ENCODE measurements at regions not wholly inside any gene's neighbourhood (a gene's known extent, or its start where the extent isn't known, plus 50 kb on each side); places are given as distances from the start of the nearest gene placed in this dataset.

- no peak overlapping the region for H3K23ac ChIP-seq (ENCODE audit: insufficient read length)
- H3K9ac ChIP-seq (replicated peaks in 1 of 4; ENCODE audit: extremely low read depth in 1 of 4, low read depth in 3 of 4, low read length in 3 of 4) = no peak overlapping the region
- no peaks in the 10 kb centered on the region for H4K20me1 ChIP-seq (replicated peaks in 1 of 2; ENCODE audit: control insufficient read depth in 1 of 2, insufficient read depth in 2 of 2, low read length in 2 of 2)
- H3K79me2 ChIP-seq (ENCODE audit: control insufficient read depth in 1 of 2, insufficient read depth in 2 of 2, low read length in 2 of 2) = no peaks in the 10 kb centered on the region
- no peak for DNase-seq (ENCODE audit: low read depth in 1 of 2, low spot score in 2 of 2)
- WGBS, 2 experiments (ENCODE audit: extremely low coverage in 1 of 2, insufficient coverage in 1 of 2, insufficient read length in 1 of 2, insufficient replicate concordance in 2 of 2, low coverage in 1 of 2, low lambda C conversion rate in 2 of 2, missing lambda C conversion rate in 1 of 2) = 89% methylated on average over 4 of the region's 4 CpGs; no CpG with 5 or more reads in 1 of the 2 experiments
- H3K4me2 ChIP-seq (ENCODE audit: insufficient read depth in 1 of 2, low read depth in 2 of 2, low read length in 2 of 2) = no peak overlapping the region
- no peaks in the 10 kb centered on the region for H3K79me1 ChIP-seq (ENCODE audit: low read depth, low read length)
- H4K8ac ChIP-seq (ENCODE audit: extremely low read depth, insufficient read depth, low read length) = no peak overlapping the region
- no peaks in the 10 kb centered on the region for H3K27me3 ChIP-seq (replicated peaks in 1 of 4; ENCODE audit: control insufficient read depth in 3 of 4, extremely low read depth in 1 of 4, insufficient read depth in 3 of 4, low read length in 3 of 4)
- CTCF ChIA-PET (ENCODE audit: partially characterized antibody) = interaction anchor here (0.8 to 1.6 kb wide), 4 partner anchors 9 to 329 kb away, joined by 3 to 5 read pairs (median 4); no protein-coding TSS in a partner anchor
- H2AK5ac ChIP-seq (ENCODE audit: low read depth, low read length) = no peak overlapping the region
- no peak overlapping the region for H4K5ac ChIP-seq (ENCODE audit: insufficient read length, low read depth, low read length)
- no peak overlapping the region for H2AFZ ChIP-seq (ENCODE audit: low read length)
- H3K4me3 ChIP-seq (ENCODE audit: extremely low read depth in 1 of 4, insufficient read depth in 2 of 4, low read depth in 3 of 4, low read length in 4 of 4) = no peak overlapping the region
- no peak overlapping the region for H3K4ac ChIP-seq (replicated peaks; ENCODE audit: insufficient read length, low read depth, low read length)
- POLR2A ChIA-PET (ENCODE audit: partially characterized antibody) = no interaction called here
- no peak for FAIRE-seq
- no peak overlapping the region for H2BK120ac ChIP-seq (replicated peaks; ENCODE audit: low read depth, low read length)
- H3K23me2 ChIP-seq (ENCODE audit: low read depth, low read length) = no peaks in the 10 kb centered on the region
- no peak overlapping the region for H2BK20ac ChIP-seq (ENCODE audit: low read length)
- H3K9me3 ChIP-seq (ENCODE audit: insufficient read depth in 2 of 2, low read depth in 1 of 2, low read length in 1 of 2) = no peaks in the 10 kb centered on the region
- H3K18ac ChIP-seq (ENCODE audit: extremely low read depth, low read length) = no peak overlapping the region
- no peak overlapping the region for H2BK15ac ChIP-seq (ENCODE audit: low read length)
- no peak overlapping the region for H2BK12ac ChIP-seq (ENCODE audit: low read depth, low read length)
- no peak overlapping the region for H3K27ac ChIP-seq (ENCODE audit: low read depth, low read length)
- no peak overlapping the region for H4K91ac ChIP-seq (replicated peaks; ENCODE audit: insufficient read length, low read length)
- no peaks in the 10 kb centered on the region for H3K36me3 ChIP-seq (ENCODE audit: control insufficient read depth in 2 of 4, insufficient read depth in 4 of 4, low read length in 3 of 4)
- H3K4me1 ChIP-seq (replicated peaks in 1 of 4; ENCODE audit: control insufficient read depth in 3 of 4, insufficient read depth in 4 of 4, low read length in 3 of 4) = peaks cover 0 to 14% (median 4%) of the 10 kb centered on the region in 4 experiments; a peak in 5 of 7 replicates
- no peak overlapping the region for H3K56ac ChIP-seq (replicated peaks; ENCODE audit: insufficient read length, low read depth, low read length)
- H3K14ac ChIP-seq (ENCODE audit: insufficient read length) = no peak overlapping the region
- H2BK5ac ChIP-seq (ENCODE audit: low read depth, low read length) = no peak overlapping the region
- TF ChIP-seq RBBP5 (IDR thresholded peaks at IDR 0.05; ENCODE audit: borderline replicate concordance, low read depth, low read length) (no peak), SRF (IDR thresholded peaks at IDR 0.05; ENCODE audit: low read depth, low read length) (no peak), SUZ12 (IDR thresholded peaks at IDR 0.05; ENCODE audit: low read length) (no peak), RXRA (IDR thresholded peaks at IDR 0.05; ENCODE audit: insufficient read depth, low read depth, low read length) (no peak), SP2 (IDR thresholded peaks at IDR 0.05; ENCODE audit: low read length) (no peak), ATF2 (IDR thresholded peaks at IDR 0.05; ENCODE audit: low read length) (no peak), TAF1 (IDR thresholded peaks at IDR 0.05; ENCODE audit: low read depth, low read length) (no peak), FOSL1 (IDR thresholded peaks at IDR 0.05; ENCODE audit: insufficient read depth, low read depth, low read length) (no peak), USF2 (IDR thresholded peaks at IDR 0.05; ENCODE audit: low read length) (no peak), EZH2 (IDR thresholded peaks at IDR 0.05; ENCODE audit: low read depth, low read length, severe bottlenecking) (no peak), SIRT6 (IDR thresholded peaks at IDR 0.05; ENCODE audit: low read length) (no peak)
Observed at GRCh38 chr10:83542774-83543411, 596.4 kb upstream of the GHITM start.
